DOHH2 (cell line): ENCODE measurements at regions not wholly inside any gene's neighbourhood (a gene's known extent, or its start where the extent isn't known, plus 50 kb on each side); places are given as distances from the start of the nearest gene placed in this dataset.

Experiments
- H3F3A ChIP-seq: fragments of 200-600 bp; sonication (generic), shearing (Covaris generic); 2 replicates; pipeline ENCODE4 v1.6.0; 2016; ENCODE audit warnings: antibody characterized with exemption, mild to moderate bottlenecking; ENCODE audit not compliant: control insufficient read depth, insufficient read depth
- H3K27ac ChIP-seq: fragments of 200-600 bp; sonication (generic); 2 replicates; pipeline ENCODE4 v1.5.1; 2014; ENCODE audit warnings: low read depth, mild to moderate bottlenecking, low read length, moderate library complexity
- H3K27me3 ChIP-seq: fragments of 200-600 bp; sonication (generic); 2 replicates; pipeline ENCODE4 v1.6.1; 2014; ENCODE audit warnings: mild to moderate bottlenecking, low read length, mixed read lengths; ENCODE audit not compliant: control insufficient read depth
- H3K36me3 ChIP-seq: fragments of 200-600 bp; sonication (generic); 2 replicates; pipeline ENCODE4 v1.6.1; 2014; ENCODE audit warnings: mild to moderate bottlenecking, low read length, moderate library complexity, mixed read lengths; ENCODE audit not compliant: control insufficient read depth
- H3K4me1 ChIP-seq: fragments of 200-600 bp; sonication (generic); 2 replicates; pipeline ENCODE4 v1.6.1; 2014; ENCODE audit warnings: mild to moderate bottlenecking, low read length, mixed read lengths; ENCODE audit not compliant: control insufficient read depth
- H3K4me2 ChIP-seq: fragments of 200-600 bp; sonication (generic); 2 replicates; pipeline ENCODE4 v1.6.0; 2014; ENCODE audit warnings: mild to moderate bottlenecking, low read length, moderate library complexity
- H3K4me3 ChIP-seq: fragments of 200-600 bp; sonication (generic); 2 replicates; pipeline ENCODE4 v1.5.1; 2014; ENCODE audit warnings: mild to moderate bottlenecking, low read length, mixed read lengths
- H3K79me2 ChIP-seq: fragments of 200-600 bp; sonication (generic); 2 replicates; pipeline ENCODE4 v1.6.1; 2014; ENCODE audit warnings: mild to moderate bottlenecking, low read length, mixed read lengths; ENCODE audit not compliant: control insufficient read depth
- H3K9me2 ChIP-seq: fragments of 200-600 bp; sonication (generic); replicated peaks from 2 replicates; pipeline ENCODE4 v1.6.1; 2014; ENCODE audit warnings: mild to moderate bottlenecking, low read length, mixed read lengths; ENCODE audit not compliant: control insufficient read depth
- H3K9me3 ChIP-seq: fragments of 200-600 bp; sonication (generic); 2 replicates; pipeline ENCODE4 v1.6.1; 2014; ENCODE audit warnings: antibody characterized with exemption, low read length, mixed read lengths; ENCODE audit not compliant: control insufficient read depth, insufficient read depth
- H4K20me1 ChIP-seq: fragments of 200-600 bp; sonication (generic); 2 replicates; pipeline ENCODE4 v1.6.0; 2014; ENCODE audit warnings: low read depth, mild to moderate bottlenecking, antibody characterized with exemption, low read length, moderate library complexity; ENCODE audit not compliant: control insufficient read depth, insufficient read depth
- EZH2phosphoT487 ChIP-seq: fragments of 200-600 bp; sonication (generic); IDR thresholded peaks from 2 replicates; pipeline ENCODE4 v1.6.1; 2017; ENCODE audit warnings: borderline replicate concordance, mild to moderate bottlenecking, antibody characterized with exemption, low read length, moderate library complexity, mixed read lengths
- TF ChIP-seq, protein P1 (sequence below): fragments of 200-600 bp; sonication (generic); IDR thresholded peaks from one replicate; pipeline ENCODE4 v1.5.1; 2014; ENCODE audit warnings: antibody characterized with exemption, mild to moderate bottlenecking, low read depth, low read length; ENCODE audit not compliant: poor library complexity, severe bottlenecking

DNA sequence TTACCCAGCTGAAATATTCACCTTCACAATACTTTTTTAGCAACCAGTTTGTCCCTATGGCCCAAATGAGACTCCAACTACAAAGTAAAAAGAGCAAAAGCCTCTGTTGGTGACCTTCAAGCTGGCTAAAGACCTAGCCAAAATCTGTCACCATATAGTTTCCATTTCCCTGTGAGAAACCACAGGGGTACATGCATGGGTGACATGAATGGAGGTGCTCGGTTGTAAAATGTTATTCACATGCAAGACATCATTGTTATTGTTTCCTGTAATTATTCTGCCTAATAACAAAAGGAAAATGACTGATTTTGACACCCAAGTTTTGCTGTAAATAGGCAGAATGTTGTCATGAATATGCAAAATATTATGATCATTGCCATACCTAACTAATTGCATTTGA, 285.3 kb downstream of the ZNF608 start:
- H3F3A ChIP-seq: no peaks in the 10 kb centered on the region
- no peaks in the 10 kb centered on the region for H3K9me2 ChIP-seq
- H4K20me1 ChIP-seq: no peaks in the 10 kb centered on the region
- H3K4me2 ChIP-seq: no peak overlapping the region
- no peak overlapping the region for H3K27ac ChIP-seq
- H3K4me1 ChIP-seq: no peaks in the 10 kb centered on the region
- no peak overlapping the region for H3K4me3 ChIP-seq
- no peaks in the 10 kb centered on the region for H3K36me3 ChIP-seq
- no peak for TF ChIP-seq EZH2phosphoT487
- TF ChIP-seq, protein P1, sequence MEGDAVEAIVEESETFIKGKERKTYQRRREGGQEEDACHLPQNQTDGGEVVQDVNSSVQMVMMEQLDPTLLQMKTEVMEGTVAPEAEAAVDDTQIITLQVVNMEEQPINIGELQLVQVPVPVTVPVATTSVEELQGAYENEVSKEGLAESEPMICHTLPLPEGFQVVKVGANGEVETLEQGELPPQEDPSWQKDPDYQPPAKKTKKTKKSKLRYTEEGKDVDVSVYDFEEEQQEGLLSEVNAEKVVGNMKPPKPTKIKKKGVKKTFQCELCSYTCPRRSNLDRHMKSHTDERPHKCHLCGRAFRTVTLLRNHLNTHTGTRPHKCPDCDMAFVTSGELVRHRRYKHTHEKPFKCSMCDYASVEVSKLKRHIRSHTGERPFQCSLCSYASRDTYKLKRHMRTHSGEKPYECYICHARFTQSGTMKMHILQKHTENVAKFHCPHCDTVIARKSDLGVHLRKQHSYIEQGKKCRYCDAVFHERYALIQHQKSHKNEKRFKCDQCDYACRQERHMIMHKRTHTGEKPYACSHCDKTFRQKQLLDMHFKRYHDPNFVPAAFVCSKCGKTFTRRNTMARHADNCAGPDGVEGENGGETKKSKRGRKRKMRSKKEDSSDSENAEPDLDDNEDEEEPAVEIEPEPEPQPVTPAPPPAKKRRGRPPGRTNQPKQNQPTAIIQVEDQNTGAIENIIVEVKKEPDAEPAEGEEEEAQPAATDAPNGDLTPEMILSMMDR: no peak
- 0 out of 2 replicates have a peak, but pooled peaks cover 3% of the 10 kb centered on the region for H3K9me3 ChIP-seq
- H3K79me2 ChIP-seq: no peaks in the 10 kb centered on the region
- H3K27me3 ChIP-seq: no peaks in the 10 kb centered on the region

DNA sequence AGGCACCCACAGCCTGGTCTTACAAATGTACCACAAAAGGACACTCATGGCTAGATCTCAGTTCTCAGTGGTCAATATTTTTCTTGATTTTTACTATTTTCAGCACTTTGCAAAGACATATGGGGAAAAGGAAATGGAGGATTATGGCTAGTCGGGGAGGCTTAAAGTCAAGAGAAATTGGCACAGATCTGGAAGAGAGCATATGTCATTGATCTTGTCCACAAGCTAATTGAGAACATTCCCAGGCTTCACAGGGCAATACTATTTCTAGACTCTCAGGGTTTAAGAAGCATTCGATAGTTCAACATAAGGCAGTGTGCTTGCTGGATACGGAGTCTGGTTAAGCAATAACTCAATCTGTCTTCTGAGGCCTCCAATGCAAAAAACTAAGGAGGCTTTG, 285.8 kb downstream of the ZNF608 start:
- Histone ChIP-seq H3K27ac (no peak overlapping the region), H3K9me2 (no peaks in the 10 kb centered on the region), H3F3A (no peaks in the 10 kb centered on the region), H3K79me2 (no peaks in the 10 kb centered on the region), H3K4me1 (no peaks in the 10 kb centered on the region; the same call in 1 of the 2 replicates), H3K36me3 (no peaks in the 10 kb centered on the region), H3K4me2 (no peak overlapping the region), H3K4me3 (no peak overlapping the region), H3K27me3 (no peaks in the 10 kb centered on the region), H3K9me3 (0 out of 2 replicates have a peak, but pooled peaks cover 3% of the 10 kb centered on the region), H4K20me1 (no peaks in the 10 kb centered on the region)
- TF ChIP-seq, protein P1: no peak
- TF ChIP-seq EZH2phosphoT487: no peak

- no peaks in the 10 kb centered on the region for H3K27me3 ChIP-seq
- no peaks in the 10 kb centered on the region for H3K79me2 ChIP-seq
- H3K9me2 ChIP-seq: no peaks in the 10 kb centered on the region
- 0 out of 2 replicates have a peak, but pooled peaks cover 3% of the 10 kb centered on the region for H3K9me3 ChIP-seq
- no peaks in the 10 kb centered on the region for H3K36me3 ChIP-seq
- H3K4me3 ChIP-seq: no peak overlapping the region
- peaks cover 5% of the 10 kb centered on the region for H3K4me1 ChIP-seq
- no peak overlapping the region for H3K27ac ChIP-seq
- TF ChIP-seq EZH2phosphoT487: no peak
- TF ChIP-seq, protein P1: no peak
- H3K4me2 ChIP-seq: no peak overlapping the region
- H3F3A ChIP-seq: no peaks in the 10 kb centered on the region
- no peaks in the 10 kb centered on the region for H4K20me1 ChIP-seq
These were observed 286.5 kb downstream of the ZNF608 start for GRCh38 chr5:124459984-124460383.

DNA sequence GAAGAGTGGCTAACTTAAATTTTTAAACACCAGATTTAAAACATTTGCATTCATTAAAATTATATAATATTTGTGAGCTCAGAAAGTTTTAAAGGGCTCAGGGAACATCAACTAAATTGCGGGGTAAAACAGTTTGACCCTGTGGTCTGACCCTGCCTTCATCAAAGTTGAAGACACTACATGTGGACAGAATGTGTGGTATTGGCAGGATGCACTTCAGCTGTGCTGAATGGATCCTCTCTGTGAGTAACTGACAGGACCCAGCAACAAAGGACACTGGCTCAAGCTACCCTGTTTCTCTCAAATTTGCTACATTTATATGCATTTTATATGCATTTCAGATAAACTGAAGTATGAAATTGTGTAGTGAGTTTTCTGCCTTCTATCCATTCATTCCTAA, 288.5 kb downstream of the ZNF608 start:
- Histone ChIP-seq H3K4me2 (no peak overlapping the region), H3K9me2 (no peaks in the 10 kb centered on the region), H3K4me1 (peaks cover 24% of the 10 kb centered on the region)

More for the DNA sequence above, 288.5 kb downstream of the ZNF608 start:
- Histone ChIP-seq H3K27ac (no peak overlapping the region), H3K27me3 (no peaks in the 10 kb centered on the region), H3K79me2 (no peaks in the 10 kb centered on the region), H3K36me3 (no peaks in the 10 kb centered on the region), H3K9me3 (0 out of 2 replicates have a peak, but pooled peaks cover 3% of the 10 kb centered on the region), H3K4me3 (no peak overlapping the region), H3F3A (no peaks in the 10 kb centered on the region), H4K20me1 (no peaks in the 10 kb centered on the region)
- TF ChIP-seq, protein P1: no peak
- no peak for TF ChIP-seq EZH2phosphoT487
